Transverse colon (tissue), 4 donors: ENCODE measurements at regions not wholly inside any gene's neighbourhood (a gene's known extent, or its start where the extent isn't known, plus 50 kb on each side); places are given as distances from the start of the nearest gene placed in this dataset.

ENCODE experiments used
- DNase-seq: peaks from one replicate; pipeline ENCODE4 v3.0.0-alpha.2; 2019
- H3K27ac ChIP-seq, 4 donors: fragments of 200-600 bp; sonication (generic); 2 replicates each; pipeline ENCODE4 v1.5.1; 2016 to 2018; ENCODE audit warnings: inconsistent platforms in 4 of 4
- H3K27me3 ChIP-seq: fragments of 200-600 bp; sonication (generic); 2 replicates; pipeline ENCODE4 v1.5.1; 2017; ENCODE audit warnings: inconsistent platforms
- H3K36me3 ChIP-seq, 4 donors: fragments of 200-600 bp; sonication (generic); 2 replicates each; pipeline ENCODE4 v1.5.1; 2017 to 2019; ENCODE audit warnings: inconsistent platforms in 4 of 4
- H3K4me1 ChIP-seq, 4 donors: fragments of 200-600 bp; sonication (generic); 2 replicates each; pipeline ENCODE4 v1.5.1; 2017 to 2020; ENCODE audit warnings: inconsistent platforms in 4 of 4
- H3K4me3 ChIP-seq, 4 donors: fragments of 200-600 bp; sonication (generic); 1 replicate in 1 of 4; 2 replicates in 3 of 4; pipeline versions ENCODE4 v1.5.1 to v1.6.1; 2017 to 2019; ENCODE audit warnings: inconsistent platforms in 4 of 4
- H3K9me3 ChIP-seq, 2 donors: fragments of 200-600 bp; sonication (generic); 2 replicates each; pipeline ENCODE4 v1.5.1; 2017 to 2019; ENCODE audit warnings: inconsistent platforms in 2 of 2
- EP300 ChIP-seq: sonication (generic); formaldehyde crosslinking; IDR thresholded peaks from one replicate; pipeline ENCODE4 v1.6.1; 2017; ENCODE audit warnings: antibody characterized with exemption, low read depth
- POLR2A ChIP-seq: fragments of 450-650 bp; IDR thresholded peaks from one replicate; pipeline ENCODE4 v1.6.1; 2016; ENCODE audit warnings: antibody characterized with exemption, mild to moderate bottlenecking, moderate library complexity
- POLR2AphosphoS5 ChIP-seq, 3 donors: sonication (generic); formaldehyde crosslinking; IDR thresholded peaks; one replicate each; pipeline ENCODE4 v1.6.1; 2016; ENCODE audit warnings: antibody characterized with exemption in 3 of 3
- WGBS, 2 donors: methylation state at CpG; one replicate each; pipeline ENCODE4 v1.1.5; 2018; ENCODE audit warnings: low coverage in 1 of 2; 5-methylcytosine and 5-hydroxymethylcytosine counted together
- in situ Hi-C, 4 donors: fragments of 200-750 bp; cut with MboI; loops; one replicate each; pipeline versions ENCODE4 v1.15.0 to v1.15.1; 2017; ENCODE audit warnings: low sequenced_read_pairs in 3 of 4, low pct_ligation_motif_present in 1 of 4, low pct_unique_long_range_greater_than_20kb in 1 of 4
- intact Hi-C: fragments of 100-400 bp; cut with DNase I; formaldehyde crosslinking; loops from one replicate; pipeline ENCODE4 v1.15.1; 2023; ENCODE audit warnings: low total_unique reads
- TF ChIP-seq, protein P1 (sequence below), 5 experiments: fragments of 200-600 bp in 3 of 5; fragments of 450-650 bp in 2 of 5; sonication (generic) in 3 of 5; IDR thresholded peaks; 1 replicate in 2 of 5; 2 replicates in 3 of 5; pipeline ENCODE4 v1.5.1; 2016 to 2017; ENCODE audit warnings: antibody characterized with exemption in 5 of 5, inconsistent platforms in 3 of 5, mild to moderate bottlenecking in 2 of 5, moderate library complexity in 1 of 5

DNA sequence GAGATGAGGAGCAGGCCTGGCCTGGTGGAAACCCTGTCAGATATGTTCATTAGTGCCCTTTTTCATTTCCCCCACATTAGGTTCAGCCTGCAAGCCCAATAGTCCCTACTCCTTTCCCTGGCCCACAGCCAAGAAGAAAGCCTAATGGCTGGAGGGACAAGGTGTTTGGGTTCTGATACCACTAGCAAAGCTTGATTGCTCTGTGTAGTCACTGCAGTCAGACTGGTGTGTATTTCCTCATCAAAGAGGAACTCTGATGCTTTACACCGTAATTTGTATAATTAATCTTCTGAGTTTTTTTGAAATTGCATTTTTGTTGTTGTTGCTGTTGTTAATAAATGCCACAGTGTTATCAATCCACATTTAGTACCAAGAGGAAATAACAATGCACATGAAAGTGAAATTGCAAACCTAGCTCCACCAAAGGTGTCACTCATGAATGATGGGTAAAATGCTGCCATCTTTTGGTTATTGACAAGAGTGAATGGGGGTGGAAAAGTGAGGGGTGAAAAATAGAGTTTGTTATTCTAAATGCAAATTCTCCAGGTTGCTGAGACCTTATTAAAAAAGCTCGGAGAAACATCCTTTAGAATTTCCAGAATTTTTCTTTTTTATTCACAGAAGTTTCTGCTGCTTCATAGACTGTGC is 320.2 kb upstream of the POU3F2 start:
- in situ Hi-C loops (no loop called here), intact Hi-C loops (no loop called here)
- Histone ChIP-seq H3K9me3 (no peaks in the 10 kb centered on the region), H3K36me3 (no peaks in the 10 kb centered on the region), H3K27ac (no peak overlapping the region), H3K4me3 (no peak overlapping the region), H3K4me1 (no peaks in the 10 kb centered on the region), H3K27me3 (no peaks in the 10 kb centered on the region)
- no peak for DNase-seq
- WGBS, 2 donors: 46 to 94% methylated on average over 2 of the region's 2 CpGs
- TF ChIP-seq, protein P1, sequence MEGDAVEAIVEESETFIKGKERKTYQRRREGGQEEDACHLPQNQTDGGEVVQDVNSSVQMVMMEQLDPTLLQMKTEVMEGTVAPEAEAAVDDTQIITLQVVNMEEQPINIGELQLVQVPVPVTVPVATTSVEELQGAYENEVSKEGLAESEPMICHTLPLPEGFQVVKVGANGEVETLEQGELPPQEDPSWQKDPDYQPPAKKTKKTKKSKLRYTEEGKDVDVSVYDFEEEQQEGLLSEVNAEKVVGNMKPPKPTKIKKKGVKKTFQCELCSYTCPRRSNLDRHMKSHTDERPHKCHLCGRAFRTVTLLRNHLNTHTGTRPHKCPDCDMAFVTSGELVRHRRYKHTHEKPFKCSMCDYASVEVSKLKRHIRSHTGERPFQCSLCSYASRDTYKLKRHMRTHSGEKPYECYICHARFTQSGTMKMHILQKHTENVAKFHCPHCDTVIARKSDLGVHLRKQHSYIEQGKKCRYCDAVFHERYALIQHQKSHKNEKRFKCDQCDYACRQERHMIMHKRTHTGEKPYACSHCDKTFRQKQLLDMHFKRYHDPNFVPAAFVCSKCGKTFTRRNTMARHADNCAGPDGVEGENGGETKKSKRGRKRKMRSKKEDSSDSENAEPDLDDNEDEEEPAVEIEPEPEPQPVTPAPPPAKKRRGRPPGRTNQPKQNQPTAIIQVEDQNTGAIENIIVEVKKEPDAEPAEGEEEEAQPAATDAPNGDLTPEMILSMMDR (IDR thresholded peaks at IDR 0.05): no peak
- TF ChIP-seq EP300: no peak
- no peak for TF ChIP-seq POLR2A
- TF ChIP-seq POLR2AphosphoS5 (IDR thresholded peaks at IDR 0.05): no peak

DNA sequence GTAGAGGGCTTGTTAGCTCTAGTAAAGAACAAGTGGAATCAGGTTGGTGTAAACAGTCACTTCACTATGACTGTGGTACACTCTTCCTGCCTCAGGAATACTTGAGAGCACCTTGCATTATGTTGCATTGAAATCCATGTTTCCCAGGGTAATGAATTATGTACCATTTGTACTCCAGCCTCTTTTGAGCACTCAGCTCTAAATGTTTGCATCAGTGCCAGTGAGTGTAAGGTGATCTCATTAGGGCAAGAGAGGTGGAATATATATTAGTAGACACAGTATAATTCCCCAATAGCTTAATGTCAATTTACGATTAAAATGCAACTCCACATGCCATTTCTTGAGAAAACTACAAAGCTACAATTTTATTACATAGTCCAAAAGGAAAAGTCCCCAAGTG is 319.6 kb upstream of the POU3F2 start:
- Histone ChIP-seq H3K27ac (no peak overlapping the region), H3K9me3 (no peaks in the 10 kb centered on the region), H3K4me3 (no peak overlapping the region), H3K36me3 (no peaks in the 10 kb centered on the region), H3K4me1 (no peaks in the 10 kb centered on the region), H3K27me3 (no peaks in the 10 kb centered on the region)
- WGBS, 2 donors: 84 to 100% methylated on average over 1 of the region's 1 CpG
- TF ChIP-seq EP300 (no peak), POLR2A (no peak), POLR2AphosphoS5 (IDR thresholded peaks at IDR 0.05) (no peak)
- TF ChIP-seq, protein P1 (IDR thresholded peaks at IDR 0.05): no peak
- DNase-seq: no peak
- intact Hi-C loops: no loop called here
- in situ Hi-C loops: no loop called here

DNA sequence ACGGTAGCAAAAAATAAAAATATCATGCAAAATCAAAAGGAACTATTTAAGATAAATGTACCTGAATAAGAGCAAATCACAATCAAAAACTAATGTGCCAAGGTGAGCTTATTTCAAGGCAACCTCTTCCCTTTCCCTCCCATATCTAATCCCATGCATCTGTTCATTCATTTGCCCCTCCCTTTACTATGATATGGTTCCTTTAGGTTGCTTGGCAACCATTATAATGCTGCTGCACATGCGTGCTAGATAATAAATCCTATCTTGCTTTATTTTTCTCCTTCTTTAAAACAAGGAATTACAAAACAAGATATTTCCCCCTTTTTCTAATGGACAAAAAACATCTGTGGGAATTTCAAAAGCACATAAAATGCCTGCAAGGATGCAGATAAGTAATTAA is 318.2 kb upstream of the POU3F2 start:
- H3K27me3 ChIP-seq: no peaks in the 10 kb centered on the region
- H3K27ac ChIP-seq: no peak overlapping the region
- no peaks in the 10 kb centered on the region for H3K9me3 ChIP-seq
- TF ChIP-seq POLR2AphosphoS5 (IDR thresholded peaks at IDR 0.05): no peak
- TF ChIP-seq, protein P1 (IDR thresholded peaks at IDR 0.05): no peak
- TF ChIP-seq POLR2A: no peak
- no peak for TF ChIP-seq EP300
- no peaks in the 10 kb centered on the region for H3K36me3 ChIP-seq
- intact Hi-C loops (no loop called here), in situ Hi-C loops (no loop called here)
- no peak overlapping the region for H3K4me3 ChIP-seq
- H3K4me1 ChIP-seq: no peaks in the 10 kb centered on the region
- no peak for DNase-seq
- WGBS, 2 donors: 43 to 54% methylated on average over 2 of the region's 2 CpGs

DNA sequence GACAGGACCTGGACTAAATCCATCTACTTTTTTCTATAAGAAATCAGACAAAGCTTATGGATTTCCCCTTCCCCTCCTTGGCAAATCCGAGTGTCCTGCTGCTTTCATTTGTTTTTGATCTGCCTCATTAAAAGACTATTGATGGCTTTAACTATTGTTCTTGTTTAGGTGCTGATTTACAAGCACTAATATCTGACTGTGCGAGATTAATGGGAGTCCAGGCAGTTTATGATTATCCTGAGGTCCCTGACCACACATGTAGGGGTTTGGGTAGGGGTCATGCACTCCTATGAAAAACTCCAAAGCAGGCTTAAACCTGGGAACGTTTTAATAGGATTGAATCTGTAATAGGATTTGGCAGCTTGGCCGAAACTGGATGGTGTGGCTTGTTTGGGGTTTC is 317.5 kb upstream of the POU3F2 start:
- Histone ChIP-seq H3K27ac (no peak overlapping the region), H3K4me3 (no peak overlapping the region), H3K36me3 (no peaks in the 10 kb centered on the region), H3K4me1 (no peaks in the 10 kb centered on the region), H3K27me3 (no peaks in the 10 kb centered on the region), H3K9me3 (no peaks in the 10 kb centered on the region)
- 36 to 42% methylated on average over 4 of the region's 4 CpGs for WGBS, 2 donors
- DNase-seq: no peak
- TF ChIP-seq POLR2AphosphoS5 (IDR thresholded peaks at IDR 0.05) (no peak), EP300 (no peak), POLR2A (no peak)
- TF ChIP-seq, protein P1 (IDR thresholded peaks at IDR 0.05): no peak
- intact Hi-C loops (no loop called here), in situ Hi-C loops (no loop called here)
